VCaP (cell line): ENCODE measurements at regions not wholly inside any gene's neighbourhood (a gene's known extent, or its start where the extent isn't known, plus 50 kb on each side); places are given as distances from the start of the nearest gene placed in this dataset.

Experiments used
- H3K27ac ChIP-seq: fragments of 450-650 bp; 2 replicates; pipeline ENCODE4 v1.5.1; 2017
- CTCF ChIP-seq: fragments of 450-650 bp; conservative IDR thresholded peaks from 2 replicates; pipeline ENCODE4 v1.5.1; 2017; ENCODE audit warnings: mild to moderate bottlenecking, moderate library complexity

- H3K27ac ChIP-seq, result no peak overlapping the region
- no peak for TF ChIP-seq CTCF
Measured at GRCh38 chr10:31686599-31686998, 242.0 kb downstream of the ARHGAP12 start.

DNA sequence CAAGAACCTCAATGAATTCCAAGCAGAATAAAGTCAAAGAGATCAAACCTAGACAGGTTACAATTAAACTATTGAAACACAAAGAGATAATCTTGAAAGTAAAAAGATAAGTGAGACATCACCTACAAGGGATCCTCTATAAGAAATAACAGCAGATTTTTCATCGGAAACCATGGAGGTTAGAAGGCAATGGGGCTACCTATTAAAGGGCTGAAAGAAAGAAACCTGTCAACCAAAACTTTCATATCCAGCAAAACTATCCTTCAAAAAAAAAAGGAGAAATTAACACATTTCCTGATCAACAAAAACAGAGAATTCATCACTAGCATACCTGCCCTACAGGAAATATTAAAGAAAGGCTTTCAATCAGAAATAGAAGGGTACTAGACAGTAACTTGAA lies 244.9 kb downstream of the ARHGAP12 start:
- no peak overlapping the region for H3K27ac ChIP-seq
- TF ChIP-seq CTCF, result no peak

DNA sequence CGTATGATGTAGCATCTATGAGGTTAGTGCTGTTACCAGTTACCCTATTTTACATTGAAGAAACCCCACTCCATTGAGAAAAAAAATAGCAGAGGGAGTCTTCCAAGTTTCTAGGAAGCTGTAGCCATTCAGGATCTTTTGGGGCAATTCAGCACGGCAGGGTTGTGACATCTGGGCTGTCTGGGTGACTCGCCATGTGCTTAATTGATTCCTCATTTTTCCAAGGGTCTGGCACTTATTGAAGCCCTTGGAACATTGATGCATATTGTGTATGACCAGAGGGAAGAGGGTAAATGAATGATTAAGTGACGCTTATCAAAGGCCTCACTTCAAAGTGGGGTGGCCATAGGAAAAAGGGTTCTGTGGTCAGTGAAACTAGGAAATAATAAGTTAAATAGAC lies 248.7 kb downstream of the ARHGAP12 start:
- H3K27ac ChIP-seq, result no peak overlapping the region
- no peak for TF ChIP-seq CTCF

GRCh38 chr10:31678575-31679516 lies 249.8 kb downstream of the ARHGAP12 start:
- TF ChIP-seq CTCF, result no peak
- no peak overlapping the region for H3K27ac ChIP-seq

GRCh38 chr10:31678139-31678536 lies 250.5 kb downstream of the ARHGAP12 start:
- no peak overlapping the region for H3K27ac ChIP-seq
- TF ChIP-seq CTCF, result no peak

GRCh38 chr10:31677195-31678138 lies 251.2 kb downstream of the ARHGAP12 start:
- TF ChIP-seq CTCF, result no peak
- no peak overlapping the region for H3K27ac ChIP-seq

GRCh38 chr10:31675726-31676125 lies 252.9 kb downstream of the ARHGAP12 start:
- no peak for TF ChIP-seq CTCF
- H3K27ac ChIP-seq, result no peak overlapping the region
